PC-3 (cell line): ENCODE measurements at regions not wholly inside any gene's neighbourhood (a gene's known extent, or its start where the extent isn't known, plus 50 kb on each side); places are given as distances from the start of the nearest gene placed in this dataset.

ENCODE experiments used
- ATAC-seq: fragments of 200-7000 bp; cut with Tn5 transposase; 2 replicates; pipeline ENCODE4 v1.9.1; 2020; ENCODE audit warnings: mild to moderate bottlenecking, moderate library complexity
- BruUV-seq: library from RNA; stranded (reverse); fragments of 400-500 nt; replicated peaks from 2 replicates; lab custom pipeline; 2021; lab: Mats Ljungman, UMichigan
- CTCF ChIA-PET: fragments of 300-600 bp; sonication (Branson Sonifier 250); formaldehyde crosslinking; loops from one replicate; lab custom pipeline; 2022; ENCODE audit warnings: antibody characterized with exemption; lab: Charles Lee
- POLR2A ChIA-PET: fragments of 300-600 bp; sonication (Branson Sonifier 250); formaldehyde crosslinking; loops from one replicate; lab custom pipeline; 2022; ENCODE audit warnings: antibody characterized with exemption; ENCODE audit not compliant: unreplicated experiment; lab: Charles Lee
- DNase-seq: peaks from one replicate; pipeline ENCODE4 v3.0.0-alpha.2; 2015
- H2AFZ ChIP-seq: fragments of 300-600 bp; sonication (generic); 2 replicates; pipeline ENCODE4 v1.6.0; 2016; ENCODE audit warnings: antibody characterized with exemption, low read length
- H3F3A ChIP-seq: fragments of 300-600 bp; sonication (generic); one replicate; pipeline ENCODE4 v1.6.0; 2017; ENCODE audit warnings: antibody characterized with exemption, low read length, control low read depth, mild to moderate bottlenecking; ENCODE audit not compliant: unreplicated experiment
- H3K27ac ChIP-seq: fragments of 300-600 bp; sonication (generic); 2 replicates; pipeline ENCODE4 v1.5.1; 2016; ENCODE audit warnings: mild to moderate bottlenecking, low read length
- H3K27me3 ChIP-seq: fragments of 300-600 bp; sonication (generic); 2 replicates; pipeline ENCODE4 v1.6.1; 2016; ENCODE audit warnings: low read length, mixed read lengths
- H3K36me3 ChIP-seq: fragments of 300-600 bp; sonication (generic); 2 replicates; pipeline ENCODE4 v1.6.1; 2016; ENCODE audit warnings: low read depth, mixed run types, low read length, mixed read lengths
- H3K4me1 ChIP-seq: fragments of 300-600 bp; sonication (generic); 2 replicates; pipeline ENCODE4 v1.5.1; 2016; ENCODE audit warnings: low read length; ENCODE audit not compliant: insufficient read depth
- H3K4me2 ChIP-seq: fragments of 300-600 bp; sonication (generic); 2 replicates; pipeline ENCODE4 v1.6.0; 2016; ENCODE audit warnings: low read length
- H3K4me3 ChIP-seq: fragments of 300-600 bp; sonication (generic); 2 replicates; pipeline ENCODE4 v1.5.1; 2016; ENCODE audit warnings: mild to moderate bottlenecking, low read length, mixed read lengths
- H3K79me2 ChIP-seq: fragments of 300-600 bp; sonication (generic); 2 replicates; pipeline ENCODE4 v1.6.1; 2017; ENCODE audit warnings: low read length, mixed read lengths
- H3K9ac ChIP-seq: fragments of 300-600 bp; sonication (generic); 2 replicates; pipeline ENCODE4 v1.6.0; 2016; ENCODE audit warnings: mild to moderate bottlenecking, low read length
- H3K9me2 ChIP-seq: fragments of 300-600 bp; sonication (generic); replicated peaks from 2 replicates; pipeline ENCODE4 v1.6.1; 2016; ENCODE audit warnings: mixed run types, low read length, mixed read lengths
- H3K9me3 ChIP-seq: fragments of 300-600 bp; sonication (generic); 2 replicates; pipeline ENCODE4 v1.6.1; 2016; ENCODE audit warnings: low read length, mixed read lengths
- H4K20me1 ChIP-seq: fragments of 300-600 bp; sonication (generic); 2 replicates; pipeline ENCODE4 v1.6.1; 2016; ENCODE audit warnings: low read length, mixed read lengths
- CTCF ChIP-seq: fragments of 300-600 bp; sonication (generic); conservative IDR thresholded peaks from 2 replicates; pipeline ENCODE4 v1.5.1; 2017; ENCODE audit warnings: antibody characterized with exemption, low read depth, mild to moderate bottlenecking, low read length
- EZH2 ChIP-seq: fragments of 300-600 bp; sonication (generic); IDR thresholded peaks from one replicate; pipeline ENCODE4 v1.6.1; 2017; ENCODE audit warnings: antibody characterized with exemption, mild to moderate bottlenecking, low read length; ENCODE audit not compliant: unreplicated experiment
- EZH2phosphoT487 ChIP-seq: fragments of 300-600 bp; sonication (generic); IDR thresholded peaks from 2 replicates; pipeline ENCODE4 v1.6.1; 2018; ENCODE audit warnings: mild to moderate bottlenecking, antibody characterized with exemption, low read length, borderline replicate concordance
- intact Hi-C: fragments of 100-400 bp; cut with micrococcal nuclease; formaldehyde crosslinking; loops from 2 replicates; pipeline ENCODE4 v1.9.0; 2023

DNA sequence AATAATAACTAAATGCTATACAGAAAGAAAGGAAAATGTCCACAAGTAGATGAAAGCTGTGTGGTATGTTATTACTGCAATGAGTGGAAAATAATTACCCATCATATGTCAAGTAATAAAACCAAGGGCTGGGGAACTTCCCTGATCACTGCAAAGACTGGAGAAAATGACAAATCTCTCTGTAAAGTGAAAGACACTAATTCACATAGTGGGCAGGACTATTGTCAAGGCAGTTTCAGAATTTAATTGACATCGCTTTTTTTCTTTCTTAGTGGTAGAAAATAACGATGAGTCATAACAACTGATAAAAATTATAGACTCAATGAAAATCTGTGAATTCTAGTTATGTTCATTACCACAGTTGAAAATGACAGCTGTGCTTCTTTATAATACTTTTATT is 153.7 kb upstream of the ST6GALNAC5 start:
- CTCF ChIA-PET = no interaction called here
- no peak for ATAC-seq
- no peak for DNase-seq
- TF ChIP-seq EZH2phosphoT487 = no peak
- TF ChIP-seq EZH2 = no peak
- no peak for TF ChIP-seq CTCF
- Histone ChIP-seq H2AFZ (no peak overlapping the region), H3K27ac (no peak overlapping the region), H3K9me2 (no peaks in the 10 kb centered on the region), H3K27me3 (peaks cover 24% of the 10 kb centered on the region), H3K4me3 (no peak overlapping the region), H3K79me2 (no peaks in the 10 kb centered on the region), H3K9me3 (no peaks in the 10 kb centered on the region), H3K4me1 (no peaks in the 10 kb centered on the region), H3K36me3 (no peaks in the 10 kb centered on the region), H3K9ac (no peak overlapping the region), H3K4me2 (no peak overlapping the region), H3F3A (no peaks in the 10 kb centered on the region), H4K20me1 (no peaks in the 10 kb centered on the region)
- POLR2A ChIA-PET = no interaction called here
- no TSS peak for BruUV-seq
- intact Hi-C loops = no loop called here

GRCh38 chr1:76715474-76715873 is 151.8 kb upstream of the ST6GALNAC5 start:
- Histone ChIP-seq H3K9ac (no peak overlapping the region), H3K79me2 (no peaks in the 10 kb centered on the region), H3K36me3 (no peaks in the 10 kb centered on the region), H3K4me1 (no peaks in the 10 kb centered on the region), H3F3A (no peaks in the 10 kb centered on the region), H3K27me3 (peaks cover 39% of the 10 kb centered on the region), H3K4me3 (no peak overlapping the region), H3K9me2 (no peaks in the 10 kb centered on the region), H3K9me3 (no peaks in the 10 kb centered on the region), H4K20me1 (no peaks in the 10 kb centered on the region), H3K4me2 (no peak overlapping the region), H2AFZ (no peak overlapping the region), H3K27ac (no peak overlapping the region)
- intact Hi-C loops = no loop called here
- DNase-seq (no peak), ATAC-seq (no peak)
- no TSS peak for BruUV-seq
- POLR2A ChIA-PET = no interaction called here
- TF ChIP-seq CTCF (no peak), EZH2 (no peak), EZH2phosphoT487 (no peak)
- CTCF ChIA-PET = no interaction called here

DNA sequence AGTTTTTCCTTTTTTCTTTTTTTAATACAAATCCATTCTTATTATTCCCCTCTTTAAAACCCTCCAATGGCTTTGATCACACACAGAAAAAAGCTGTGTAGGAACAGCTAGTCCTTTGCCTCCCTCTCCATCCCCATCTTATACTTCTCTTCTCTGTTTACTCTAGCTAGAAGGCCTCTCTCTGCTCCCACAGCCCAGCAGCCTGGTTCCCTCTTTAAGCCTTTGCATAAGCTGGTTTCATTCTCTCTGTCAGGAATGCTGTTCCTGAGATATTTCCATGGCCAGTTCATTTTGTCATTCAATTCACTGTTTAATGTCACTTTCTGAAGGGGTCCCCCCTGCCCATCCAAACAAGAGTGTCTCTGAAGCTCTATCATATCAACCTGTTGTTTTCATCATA is 143.3 kb upstream of the ST6GALNAC5 start:
- H3K9me2 ChIP-seq = no peaks in the 10 kb centered on the region
- CTCF ChIA-PET = no interaction called here
- no peak overlapping the region for H3K4me2 ChIP-seq
- no peak overlapping the region for H3K9ac ChIP-seq
- H3K4me3 ChIP-seq = no peak overlapping the region
- H3K27ac ChIP-seq = no peak overlapping the region
- no peaks in the 10 kb centered on the region for H3K36me3 ChIP-seq
- no peak for ATAC-seq
- H4K20me1 ChIP-seq = no peaks in the 10 kb centered on the region
- no peaks in the 10 kb centered on the region for H3K9me3 ChIP-seq
- DNase-seq = no peak
- H3K4me1 ChIP-seq = no peaks in the 10 kb centered on the region
- POLR2A ChIA-PET = no interaction called here
- BruUV-seq = no TSS peak
- intact Hi-C loops = no loop called here
- no peaks in the 10 kb centered on the region for H3K79me2 ChIP-seq
- H2AFZ ChIP-seq = no peak overlapping the region
- H3K27me3 ChIP-seq = peaks cover 50% of the 10 kb centered on the region; the same call in 1 of the 2 replicates
- TF ChIP-seq CTCF (no peak), EZH2phosphoT487 (no peak), EZH2 (no peak)
- H3F3A ChIP-seq = no peaks in the 10 kb centered on the region
